Activated CD4-positive, alpha-beta T cell treated with anti-CD3 and anti-CD28 coated beads, Interleukin-2, amount 50 U/mL, for 4 hours (primary cell): ENCODE measurements at regions not wholly inside any gene's neighbourhood (a gene's known extent, or its start where the extent isn't known, plus 50 kb on each side); places are given as distances from the start of the nearest gene placed in this dataset.
"Not testable (repeated sequence)": the region's sequence is repeated elsewhere in the genome, so short reads cannot be mapped to it uniquely, and the experiment has no call there.

Source experiments
- DNase-seq, 2 experiments: peaks; one replicate each; pipeline ENCODE4 v3.0.0-alpha.2; 2020

- DNase-seq, result no peak
Observed at GRCh38 chr6:9056556-9056955, 621.2 kb upstream of the SLC35B3 start.

DNA sequence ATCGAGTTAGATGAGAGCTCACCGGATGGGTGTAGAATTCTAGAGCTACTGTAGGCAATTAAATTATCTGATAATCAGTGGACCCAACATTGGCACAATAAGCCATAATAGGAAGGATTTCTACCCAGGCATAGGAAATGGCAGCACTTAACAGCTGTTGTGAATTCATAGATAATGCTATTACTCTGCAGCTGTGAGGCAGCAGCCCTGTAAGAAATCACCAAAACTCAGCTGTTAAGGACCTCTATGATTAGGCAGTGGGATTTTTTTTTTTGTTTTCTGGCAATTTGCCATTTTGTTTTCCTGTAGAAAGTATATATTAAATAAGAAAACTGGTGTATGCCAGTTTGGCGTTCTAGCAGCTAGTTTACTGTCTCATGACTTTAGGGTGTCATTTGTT lies 609.1 kb upstream of the SLC35B3 start:
- no peak for DNase-seq

- no peak for DNase-seq
Observed at GRCh38 chr6:9040718-9041117, 605.4 kb upstream of the SLC35B3 start.

DNA sequence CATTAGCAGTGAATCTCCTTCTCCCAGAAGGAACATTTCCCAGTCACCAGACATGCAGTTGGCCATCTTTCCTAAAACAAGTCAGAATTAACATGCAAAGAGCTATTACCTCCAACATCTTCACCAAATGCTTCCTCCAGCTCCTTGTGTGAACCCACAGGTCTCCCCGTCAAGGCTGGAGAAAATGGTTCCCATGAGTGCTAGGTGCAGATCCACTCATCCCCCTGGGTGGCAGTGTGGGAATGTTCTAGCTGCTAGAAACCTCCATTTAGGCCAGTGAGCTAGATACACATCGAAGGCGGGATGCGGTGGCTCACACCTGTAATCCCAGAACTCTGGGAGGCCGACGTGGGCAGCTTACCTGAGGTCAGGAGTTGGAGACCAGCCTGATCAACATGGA lies 603.9 kb upstream of the SLC35B3 start:
- DNase-seq, result no peak

DNA sequence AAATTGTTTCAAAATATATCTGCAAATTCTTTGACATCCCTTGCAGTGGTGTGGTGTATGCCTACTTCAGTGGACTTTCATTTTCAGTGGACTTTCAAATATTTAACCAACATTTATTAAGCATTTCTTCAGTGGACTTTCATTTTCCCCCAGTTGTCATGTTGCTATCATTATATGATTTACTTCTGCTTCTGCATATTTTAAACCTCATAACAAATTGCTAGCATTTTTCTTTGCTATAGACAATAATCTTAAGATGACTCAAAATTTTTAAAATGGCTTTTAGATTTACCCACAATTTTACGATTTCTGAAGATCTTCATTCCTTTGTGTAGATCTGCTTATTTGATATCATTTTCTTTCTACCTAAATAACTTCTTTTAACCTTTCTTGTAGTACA lies 592.7 kb upstream of the SLC35B3 start:
- no peak for DNase-seq

GRCh38 chr6:9025796-9026394 lies 590.5 kb upstream of the SLC35B3 start:
- no peak for DNase-seq

- no peak for DNase-seq
Observed at GRCh38 chr6:9025228-9025627, 589.9 kb upstream of the SLC35B3 start.

GRCh38 chr6:9024246-9024645 lies 588.9 kb upstream of the SLC35B3 start:
- DNase-seq, result not testable (repeated sequence)

DNA sequence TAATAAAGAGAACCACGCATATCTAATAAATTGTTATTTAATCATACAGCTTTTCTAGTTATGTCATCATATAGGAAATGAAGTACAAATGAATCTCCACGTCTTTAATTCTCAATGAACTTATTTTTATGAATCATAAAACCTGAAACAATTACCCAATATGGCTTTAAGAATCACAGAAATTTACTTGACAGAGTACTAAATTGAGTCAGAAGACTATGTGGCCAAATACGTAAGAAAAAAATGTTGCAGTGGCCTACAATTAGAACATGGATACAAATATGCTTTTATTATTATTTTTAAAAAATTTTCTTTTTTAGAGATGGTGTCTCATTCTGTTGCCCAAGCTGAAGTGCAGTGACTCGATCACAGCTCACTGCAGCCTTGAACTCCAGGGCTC lies 584.7 kb upstream of the SLC35B3 start:
- DNase-seq, result no peak

DNA sequence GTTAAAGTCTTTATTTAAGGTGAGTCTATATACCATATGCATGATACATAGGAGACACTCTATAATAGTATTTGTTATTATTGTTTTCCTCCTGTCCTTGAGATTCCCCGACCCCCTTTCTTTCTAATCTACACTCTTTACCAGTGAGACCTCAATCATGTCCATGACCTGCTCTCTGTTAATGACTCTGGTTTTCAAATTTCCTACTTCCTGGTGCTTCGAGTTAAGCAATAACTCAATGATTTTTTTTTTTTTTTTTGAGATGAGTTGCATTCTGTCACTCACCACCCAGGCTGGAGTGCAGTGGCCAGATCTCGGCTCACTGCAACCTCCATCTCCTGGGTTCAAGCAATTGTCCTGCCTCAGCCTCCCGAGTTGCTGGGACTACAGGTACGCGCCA lies 574.6 kb upstream of the SLC35B3 start:
- no peak for DNase-seq

DNA sequence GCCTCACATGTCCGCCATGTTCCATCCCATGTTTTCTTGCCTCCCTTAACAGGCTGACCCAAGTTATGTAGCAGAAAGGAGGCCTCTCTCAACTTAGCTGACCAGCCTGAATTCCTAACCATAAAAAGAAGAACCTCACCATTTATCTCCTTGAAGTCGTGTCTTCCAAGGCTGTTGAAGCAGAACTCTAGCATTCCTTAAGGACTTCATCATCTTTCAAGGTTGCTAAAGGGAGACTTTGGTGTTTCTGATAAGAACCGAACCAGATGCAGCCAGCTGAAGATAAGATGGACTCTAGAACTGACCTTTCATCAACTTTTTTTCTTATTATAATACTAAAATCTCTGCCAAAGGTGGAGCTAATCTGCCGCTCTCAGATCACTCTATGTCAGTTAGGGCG lies 571.7 kb upstream of the SLC35B3 start:
- no peak for DNase-seq

- no peak for DNase-seq
Observed at GRCh38 chr6:9002833-9003232, 567.5 kb upstream of the SLC35B3 start.

GRCh38 chr6:8995156-8995555 lies 559.8 kb upstream of the SLC35B3 start:
- no peak for DNase-seq

DNA sequence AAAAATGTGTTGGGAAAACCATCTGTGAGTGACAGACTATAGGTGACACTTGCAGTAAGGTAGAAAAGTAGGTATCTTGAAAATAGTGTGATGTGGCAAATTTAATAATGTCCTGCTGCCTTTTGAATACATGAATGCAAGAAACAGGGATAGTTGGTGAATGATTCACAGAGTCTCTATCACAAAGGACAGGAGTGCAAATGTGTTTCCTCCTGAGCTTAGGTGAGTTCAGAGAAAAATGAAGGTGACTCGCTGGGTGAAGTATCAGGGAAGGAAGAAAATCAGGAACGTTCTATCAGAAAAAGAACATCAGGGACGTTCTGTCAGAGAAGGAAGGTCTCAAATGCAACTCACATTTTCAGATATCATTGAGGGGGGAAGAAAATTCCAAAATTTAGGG lies 557.8 kb upstream of the SLC35B3 start:
- DNase-seq, result no peak

DNA sequence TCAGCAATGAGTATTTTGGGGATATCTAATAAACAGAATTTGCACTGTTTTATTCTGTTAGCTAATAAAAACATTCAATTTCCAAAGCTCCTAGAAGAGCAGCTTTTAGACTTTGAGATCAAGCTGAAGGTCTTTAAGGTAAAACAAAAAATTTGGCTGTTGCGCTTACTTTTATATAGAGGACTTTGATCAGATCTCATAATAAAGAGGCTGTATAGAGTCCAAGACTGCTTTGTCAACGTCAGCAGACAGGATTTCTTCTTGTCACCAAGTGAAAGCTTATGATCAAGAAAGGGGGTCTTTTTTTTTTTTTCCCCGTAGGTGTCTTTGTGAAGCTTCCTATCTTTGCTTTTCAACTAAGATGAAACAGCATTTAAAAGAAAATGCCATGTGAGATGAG lies 556.5 kb upstream of the SLC35B3 start:
- DNase-seq, result no peak

- DNase-seq, result no peak
Observed at GRCh38 chr6:8990075-8990474, 554.7 kb upstream of the SLC35B3 start.

GRCh38 chr6:8983202-8983688 lies 547.9 kb upstream of the SLC35B3 start:
- peak; percentile 13 to 17 for DNase-seq

DNA sequence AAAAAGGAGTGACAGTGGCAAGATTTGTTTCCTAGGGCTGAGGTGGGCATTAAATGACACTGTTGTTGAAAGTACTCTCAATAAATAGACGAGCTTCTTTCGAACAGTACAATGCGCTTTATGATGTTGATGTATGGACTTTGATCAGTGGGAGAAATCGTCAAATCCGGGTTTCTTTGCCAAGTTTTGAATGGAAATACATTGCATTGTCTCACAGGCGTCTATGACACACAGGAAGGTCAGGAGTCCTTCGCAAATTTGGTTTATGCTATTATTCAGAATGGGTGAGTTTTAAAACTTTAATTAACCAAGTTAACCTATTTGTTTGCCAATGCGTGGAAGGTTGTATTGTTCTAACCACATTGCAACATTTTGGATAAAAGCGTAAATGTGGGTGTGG lies 547.3 kb upstream of the SLC35B3 start:
- no peak for DNase-seq

- DNase-seq, result no peak
Observed at GRCh38 chr6:8973395-8973794, 538.0 kb upstream of the SLC35B3 start.

- DNase-seq, result no peak
Observed at GRCh38 chr6:8969747-8970146, 534.4 kb upstream of the SLC35B3 start.

DNA sequence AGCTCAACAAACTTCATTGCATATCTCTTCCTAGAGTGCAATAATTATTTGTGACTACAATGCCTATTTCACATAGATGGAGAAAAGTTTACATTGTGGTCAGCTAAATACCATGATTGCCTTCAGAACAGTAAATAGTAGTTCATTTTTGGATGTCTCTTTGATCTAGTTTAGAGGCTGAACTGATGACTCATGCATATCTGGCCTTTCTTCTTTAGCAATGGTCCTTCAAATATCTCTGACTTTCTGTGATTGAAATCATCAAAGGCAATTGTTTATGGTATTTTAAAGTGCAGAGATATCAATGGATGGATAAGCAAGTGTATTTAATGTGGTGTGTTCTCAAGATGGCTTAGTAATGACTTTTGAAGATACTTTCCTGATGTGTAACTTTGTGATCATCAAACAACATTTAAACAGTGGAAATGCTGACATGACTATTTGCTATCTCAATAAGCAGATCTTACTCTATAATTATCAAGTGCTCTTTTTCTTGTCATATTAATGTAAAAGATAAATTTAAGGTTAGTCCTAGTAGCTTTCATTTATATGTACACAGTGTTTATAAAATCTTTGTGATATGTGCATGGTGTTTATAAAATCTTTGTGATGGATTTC lies 523.7 kb upstream of the SLC35B3 start:
- no peak for DNase-seq

DNA sequence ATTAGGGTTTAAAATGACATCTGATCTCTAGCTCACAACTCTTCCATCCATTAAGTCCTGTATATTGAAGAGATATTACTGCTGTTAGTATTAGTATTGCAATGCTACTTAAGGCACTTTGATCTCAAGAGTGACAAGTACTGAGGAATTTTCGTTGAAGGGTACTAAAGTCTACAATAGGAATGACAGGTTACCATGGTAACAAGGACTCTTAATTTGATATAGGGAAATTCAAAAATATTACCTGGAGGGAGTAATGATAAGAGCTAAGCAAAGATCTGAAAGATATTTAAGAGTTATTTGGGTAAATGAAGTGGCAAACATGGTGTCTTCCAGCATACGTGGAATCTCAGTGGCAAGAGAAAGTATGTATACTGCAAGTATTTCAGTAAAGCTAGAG lies 518.0 kb upstream of the SLC35B3 start:
- DNase-seq, result no peak

- no peak for DNase-seq
Observed at GRCh38 chr6:8948733-8949132, 513.4 kb upstream of the SLC35B3 start.

GRCh38 chr6:8947900-8948299 lies 512.6 kb upstream of the SLC35B3 start:
- DNase-seq, result no peak

- no peak for DNase-seq
Observed at GRCh38 chr6:8944548-8944947, 509.2 kb upstream of the SLC35B3 start.
